SW 1271 (cell line): ENCODE measurements at regions not wholly inside any gene's neighbourhood (a gene's known extent, or its start where the extent isn't known, plus 50 kb on each side); places are given as distances from the start of the nearest gene placed in this dataset.
"Not testable (repeated sequence)": the region's sequence is repeated elsewhere in the genome, so short reads cannot be mapped to it uniquely, and the experiment has no call there.

Source experiments
- DNase-seq, 2 experiments: peaks; one replicate each; lab custom pipeline; 2025; lab: John Stamatoyannopoulos, UW

DNA sequence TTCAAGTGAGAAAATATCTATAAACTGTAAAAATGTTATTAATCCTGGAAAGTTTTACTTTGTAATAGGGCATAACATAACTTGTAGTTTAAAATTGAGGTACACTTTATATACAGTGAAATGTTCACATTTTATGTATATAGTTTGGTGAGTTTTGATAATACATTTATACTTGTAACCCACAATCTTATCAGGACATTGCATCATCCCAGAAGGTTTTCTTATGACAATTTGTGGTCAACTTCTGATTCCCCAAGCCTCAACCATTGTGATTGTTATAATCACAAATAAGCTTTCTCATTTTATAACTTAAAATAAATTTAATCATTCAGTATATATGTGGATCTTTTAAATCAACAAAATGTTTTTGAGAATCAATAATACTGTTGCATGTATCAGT lies 151.1 kb downstream of the TFPI2 start:
- no peak for DNase-seq

DNA sequence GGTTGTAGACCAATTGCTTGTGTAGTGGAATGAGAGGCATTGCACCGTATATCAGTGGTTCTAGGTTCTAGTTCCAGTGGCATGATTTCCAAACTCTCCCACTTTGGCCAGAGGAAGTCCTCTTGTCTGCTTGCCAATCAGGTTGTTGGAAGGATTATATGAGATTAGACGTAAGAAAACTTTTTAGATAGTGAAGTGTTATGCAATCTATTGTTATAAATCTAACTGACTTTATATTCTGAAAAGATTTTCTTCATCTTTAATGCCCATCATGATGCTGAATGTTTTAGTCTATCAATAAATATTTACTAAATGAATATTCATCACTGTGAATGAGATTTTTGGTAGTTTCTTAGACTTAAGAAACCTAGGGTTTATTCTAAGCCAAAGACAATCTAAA lies 152.6 kb downstream of the TFPI2 start:
- no peak for DNase-seq

DNA sequence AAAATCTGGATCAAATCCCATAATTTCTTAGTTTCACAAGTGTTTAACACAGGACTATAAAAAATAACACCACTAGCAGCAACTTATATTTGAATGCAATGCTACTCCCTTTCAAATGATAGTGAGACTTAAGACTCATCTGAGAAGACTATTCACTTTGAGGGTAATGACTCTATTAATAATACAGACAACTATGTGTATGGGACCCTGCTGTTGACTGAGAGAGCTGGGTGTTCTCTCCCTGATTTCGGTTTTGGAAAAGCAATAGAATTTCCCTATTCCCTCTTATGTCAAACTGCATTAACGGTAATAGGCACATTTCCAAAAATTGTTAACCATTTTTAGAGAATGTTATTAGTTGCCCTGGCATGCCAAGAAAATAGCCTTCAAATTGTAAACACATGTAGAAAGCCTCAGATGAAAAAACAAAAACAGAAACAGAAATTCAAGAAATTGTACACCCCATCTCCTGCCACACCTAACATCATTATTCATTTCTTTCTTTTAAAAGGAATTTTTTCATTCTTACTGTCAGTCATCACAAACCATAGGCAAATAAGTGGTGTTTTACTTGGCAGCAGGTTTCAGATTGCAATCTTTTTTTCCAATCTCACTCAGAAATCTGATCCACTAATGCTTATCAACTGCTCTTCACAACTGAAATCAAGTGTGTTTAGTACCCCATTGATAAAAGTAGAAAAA lies 153.7 kb downstream of the TFPI2 start:
- DNase-seq: no peak

DNA sequence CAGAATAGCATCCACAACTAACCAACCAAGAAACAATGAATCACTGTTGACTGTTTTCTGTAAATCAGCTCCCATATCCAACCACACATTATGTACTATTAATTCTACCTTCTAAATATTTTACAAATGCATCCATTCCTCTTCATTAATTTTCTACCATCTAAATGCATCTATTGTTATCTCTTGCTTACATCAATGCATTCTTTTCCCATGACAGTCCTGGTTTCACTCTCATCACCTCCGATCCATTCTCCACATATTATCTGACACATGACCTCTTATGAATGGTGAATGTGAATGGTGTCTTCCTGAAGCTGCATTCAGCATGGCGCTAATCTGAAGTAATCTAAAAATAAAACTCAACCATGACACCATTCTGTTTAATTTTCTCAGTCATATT lies 153.8 kb upstream of the CALCR start:
- DNase-seq: no peak

DNA sequence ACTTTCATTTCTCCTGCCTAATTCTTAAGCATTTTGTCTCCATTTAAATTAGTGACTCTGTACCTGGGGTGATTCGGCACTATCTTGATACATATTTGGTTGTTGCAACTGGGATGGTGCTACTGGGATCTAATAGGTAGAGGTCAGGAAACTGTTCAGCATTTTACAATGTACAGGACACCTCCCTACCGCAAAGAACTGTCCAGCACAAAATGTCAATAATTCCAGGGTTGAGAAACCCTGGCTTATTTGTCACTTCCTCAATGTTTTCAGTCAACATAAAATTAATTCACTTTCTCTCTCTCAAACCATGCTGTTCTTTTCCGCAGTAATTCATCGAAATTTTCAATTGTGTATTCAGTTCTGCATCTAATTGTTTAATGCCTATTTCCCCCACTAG lies 151.4 kb upstream of the CALCR start:
- no peak for DNase-seq

DNA sequence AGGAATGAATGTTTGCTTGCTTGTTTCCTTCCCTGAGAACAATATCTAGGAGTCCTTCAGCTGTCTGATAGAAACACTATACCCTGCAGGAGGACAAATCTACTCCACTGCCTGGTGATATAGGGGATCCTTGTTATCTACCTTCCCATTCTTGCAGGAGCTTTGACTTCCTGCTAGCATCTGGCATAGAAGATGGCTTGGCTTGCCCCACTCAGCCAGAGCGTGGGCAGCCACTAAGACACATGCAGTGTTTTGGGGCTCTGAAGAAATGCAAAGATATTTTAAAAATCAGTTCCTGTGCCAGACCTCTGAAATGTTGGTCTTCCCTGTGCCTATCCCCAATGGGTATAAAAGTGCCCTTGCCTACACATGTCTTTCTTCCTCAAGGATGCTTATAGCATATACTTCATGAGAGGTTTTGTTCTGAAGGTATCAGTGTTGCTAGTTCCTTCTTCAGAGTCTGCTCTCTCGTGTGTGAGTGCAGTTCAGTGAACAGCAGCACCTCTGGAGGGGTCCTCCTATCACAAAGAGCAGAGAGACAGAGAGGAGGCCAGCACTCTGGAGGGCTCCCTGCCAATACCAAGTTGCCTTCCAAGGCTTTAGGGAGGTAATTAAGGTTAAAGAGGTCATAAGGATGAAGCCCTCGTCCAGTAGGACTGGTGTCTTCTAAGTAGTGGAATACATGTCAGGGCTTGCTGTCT lies 149.1 kb upstream of the CALCR start:
- no peak for DNase-seq

DNA sequence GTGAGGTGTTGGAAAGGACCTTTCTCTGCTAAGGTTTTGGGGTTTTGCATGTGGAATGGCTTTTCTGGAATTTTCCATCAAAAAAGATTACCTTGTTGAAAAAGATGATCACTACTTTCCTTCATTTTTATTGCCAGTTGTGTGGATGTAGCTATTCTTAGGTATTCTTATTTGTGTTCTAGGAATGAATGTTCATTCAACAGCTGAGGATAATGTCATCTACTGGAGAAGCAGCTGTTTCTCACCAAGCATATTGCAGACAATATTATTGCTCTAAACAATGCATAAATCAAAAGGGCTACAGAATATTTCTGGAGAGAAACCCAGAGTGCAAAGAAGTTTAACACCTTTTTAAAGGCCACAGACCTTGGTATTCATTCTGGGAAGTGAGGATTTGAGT lies 145.6 kb upstream of the CALCR start:
- DNase-seq: no peak

DNA sequence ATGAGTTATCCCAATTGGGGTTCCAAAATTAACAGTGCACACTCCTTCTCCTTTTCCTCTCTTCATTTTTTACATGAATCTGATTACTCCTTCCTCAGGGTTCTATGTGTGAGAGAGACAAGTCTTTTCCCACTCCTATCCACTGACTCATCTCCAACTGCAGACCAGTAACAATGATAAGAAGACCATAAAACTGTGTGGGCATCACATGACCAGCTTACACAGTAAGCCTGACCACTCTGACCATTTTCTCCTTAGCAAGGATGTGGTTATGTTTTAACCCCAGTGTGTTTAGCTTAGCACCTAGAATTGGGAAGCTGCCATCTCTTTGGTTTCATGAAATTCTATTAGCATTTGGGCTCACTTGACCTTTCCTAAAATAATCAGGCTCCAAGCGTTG lies 145.0 kb upstream of the CALCR start:
- no peak for DNase-seq

DNA sequence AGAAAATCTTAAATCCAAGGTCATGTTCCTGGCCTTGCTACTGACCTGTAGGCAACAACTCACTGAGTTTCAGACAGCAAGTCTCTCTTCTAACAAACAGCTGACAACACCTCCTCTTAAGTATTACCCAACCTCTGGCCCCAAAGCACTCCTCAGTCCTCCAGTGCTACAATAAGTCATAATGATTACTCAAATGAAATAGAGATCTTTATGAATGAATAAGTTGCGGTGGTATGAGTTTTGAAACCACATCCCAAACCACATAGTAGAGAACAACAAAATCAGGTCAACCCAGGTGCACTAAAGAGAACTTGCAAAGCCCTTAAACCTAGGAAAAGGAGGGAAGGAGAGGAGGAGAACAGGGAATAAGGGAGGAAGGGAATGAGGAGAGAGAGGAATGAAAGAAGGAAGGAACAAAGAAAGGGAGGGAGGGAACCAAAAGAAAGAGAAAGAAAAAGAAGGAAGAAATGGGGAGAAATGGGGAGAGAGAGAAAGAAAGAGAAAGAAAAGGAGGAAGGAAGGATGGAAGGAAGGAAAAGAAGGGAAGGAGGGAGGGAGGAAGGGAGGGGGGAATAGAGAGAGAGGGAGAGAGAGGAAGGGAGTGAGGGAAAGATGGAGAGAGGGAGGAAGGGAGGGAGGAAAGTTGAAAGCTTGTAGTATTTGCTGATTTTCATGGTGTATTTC lies 142.8 kb upstream of the CALCR start:
- no peak for DNase-seq

DNA sequence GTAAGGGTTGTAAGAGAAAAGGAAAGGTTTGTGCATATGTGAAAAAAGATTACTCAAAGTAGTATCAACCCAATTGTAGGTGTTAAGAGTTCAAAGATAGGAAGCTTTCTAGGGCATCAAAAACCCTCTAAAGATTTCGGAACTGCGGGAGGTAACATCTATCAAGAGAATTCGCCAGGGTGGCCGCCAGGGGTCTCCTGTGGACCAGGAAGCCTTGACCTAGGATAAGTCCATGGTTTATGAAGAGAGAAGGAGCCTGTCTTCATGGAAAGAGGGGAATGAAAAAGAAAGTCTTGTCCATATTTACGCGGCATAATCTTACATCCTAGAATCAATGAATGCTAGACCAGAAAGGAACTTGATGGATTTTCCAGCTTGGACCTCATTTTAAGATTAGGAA lies 140.7 kb upstream of the CALCR start:
- DNase-seq: peak in 1 of 2 experiments; percentile 41

DNA sequence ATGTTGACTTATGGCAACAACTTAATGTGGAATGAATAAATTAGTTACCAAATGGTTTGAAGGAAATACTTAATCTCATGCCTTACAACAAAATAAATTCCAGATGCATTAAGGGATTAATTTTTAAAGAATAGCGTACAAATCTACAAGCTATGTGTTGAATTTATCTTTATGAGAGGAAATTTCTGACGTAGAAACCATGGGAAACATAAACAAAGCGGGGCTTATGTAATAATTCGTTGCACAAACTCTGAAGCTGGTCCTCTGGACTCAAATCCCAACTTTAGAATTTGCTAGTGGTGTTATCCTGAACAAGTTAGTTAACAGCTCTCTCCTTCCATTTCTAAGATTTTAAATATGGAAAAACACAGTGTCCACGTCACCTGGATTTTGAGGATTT lies 137.4 kb upstream of the CALCR start:
- no peak for DNase-seq

DNA sequence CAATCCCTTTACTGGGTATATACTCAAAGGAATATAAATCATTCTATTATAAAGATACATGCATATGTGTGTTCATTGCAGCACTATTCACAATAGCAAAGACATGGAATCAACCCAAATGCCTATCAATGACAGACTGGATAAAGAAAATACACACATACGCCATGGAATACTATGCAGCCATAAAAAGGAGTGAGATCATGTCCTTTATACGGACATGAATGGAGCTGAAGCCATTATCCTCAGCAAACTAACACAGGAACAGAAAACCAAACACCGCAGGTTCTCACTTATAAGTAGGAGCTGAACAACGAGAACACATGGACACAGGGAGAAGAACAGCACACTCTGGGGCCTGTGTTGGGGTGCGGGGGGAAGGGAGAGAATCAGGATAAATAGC lies 133.7 kb upstream of the CALCR start:
- DNase-seq: not testable (repeated sequence)

DNA sequence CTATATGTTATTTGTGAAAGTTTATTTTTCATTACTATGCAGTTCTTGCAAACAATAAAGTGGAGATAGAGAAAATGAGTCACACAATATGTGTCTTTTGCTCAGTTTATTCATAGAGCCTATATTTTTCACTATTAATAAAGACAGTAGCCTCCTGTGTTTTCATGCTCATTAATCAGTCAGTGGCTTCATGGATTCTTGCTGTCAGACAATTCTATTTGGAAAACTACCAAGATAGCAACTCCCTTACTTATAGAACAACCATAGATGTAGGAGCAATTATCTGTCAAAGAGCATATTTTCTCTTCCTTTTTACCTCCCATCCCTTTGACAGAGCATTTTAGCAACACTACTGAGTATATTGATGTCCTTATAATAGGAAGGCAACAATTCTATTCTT lies 132.7 kb upstream of the CALCR start:
- DNase-seq: no peak

DNA sequence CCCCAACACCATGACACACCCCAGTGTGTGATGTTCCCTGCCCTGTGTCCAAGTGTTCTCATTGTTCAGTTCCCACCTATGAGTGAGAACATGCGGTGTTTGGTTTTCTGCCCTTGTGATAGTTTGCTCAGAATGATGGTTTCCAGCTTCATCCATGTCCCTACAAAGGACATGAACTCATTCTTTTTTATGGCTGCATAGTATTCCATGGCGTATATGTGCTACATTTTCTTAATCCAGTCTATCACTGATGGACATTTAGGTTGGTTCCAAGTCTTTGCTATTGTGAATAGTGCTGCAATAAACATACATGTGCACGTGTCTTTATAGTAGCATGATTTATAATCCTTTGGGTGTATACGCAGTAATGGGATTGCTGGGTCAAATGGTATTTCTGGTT lies 131.6 kb upstream of the CALCR start:
- not testable (repeated sequence) for DNase-seq

DNA sequence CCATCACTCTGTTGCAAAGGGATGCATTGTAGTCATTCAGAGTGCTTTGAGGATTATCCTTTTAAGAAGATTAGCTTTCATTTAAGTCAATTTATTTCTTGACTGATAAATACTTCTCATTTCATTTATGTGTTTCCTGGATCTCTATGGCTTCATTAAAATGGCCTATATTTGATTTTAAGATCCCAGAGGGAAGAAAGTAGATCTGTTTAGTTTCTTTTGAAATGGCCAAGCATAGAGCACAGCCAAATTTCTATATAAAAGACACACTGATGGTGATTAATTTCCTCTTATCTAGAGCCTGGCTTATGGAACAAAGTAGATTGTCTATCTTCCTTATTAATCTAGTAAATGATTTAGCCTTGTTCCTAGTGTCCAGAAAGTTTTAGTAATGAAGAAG lies 129.7 kb upstream of the CALCR start:
- DNase-seq: no peak

DNA sequence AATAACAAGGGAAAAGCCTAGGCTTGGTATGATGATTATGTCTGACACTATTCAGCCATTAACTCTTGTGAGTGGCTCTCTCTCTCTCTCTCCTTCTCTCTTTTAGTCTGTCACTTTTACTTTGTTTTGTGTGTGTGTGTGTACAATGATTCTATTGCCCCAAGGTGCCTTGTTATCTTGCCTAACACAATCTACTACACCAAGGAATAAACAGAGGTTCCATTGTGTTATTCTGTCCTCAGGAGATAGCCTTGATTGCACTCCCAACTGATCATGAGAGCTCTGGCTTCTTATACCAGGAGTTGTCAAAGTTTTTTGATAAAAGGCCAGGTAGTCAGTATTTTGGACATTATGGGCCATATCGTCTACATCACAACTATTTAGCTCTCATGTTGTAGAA lies 123.4 kb upstream of the CALCR start:
- DNase-seq: no peak

DNA sequence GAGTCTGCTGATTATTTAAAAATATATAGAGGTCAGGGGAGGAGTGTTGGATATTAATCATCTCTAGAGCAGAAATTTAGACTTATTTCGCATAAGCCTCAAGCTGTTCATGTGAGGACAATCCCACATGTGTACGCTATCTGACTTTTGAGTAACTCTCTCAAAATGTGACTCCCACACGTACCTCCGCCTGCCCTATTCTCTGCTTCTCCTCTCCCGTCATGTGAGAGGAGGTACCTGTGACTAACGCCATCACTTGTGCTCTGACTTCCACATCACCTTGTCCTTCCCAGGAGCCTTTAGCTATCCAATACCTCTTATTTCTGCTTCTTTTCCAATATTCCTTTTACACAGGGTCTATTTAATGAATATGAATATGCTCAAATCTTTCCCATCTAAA lies 119.3 kb upstream of the CALCR start:
- no peak for DNase-seq

DNA sequence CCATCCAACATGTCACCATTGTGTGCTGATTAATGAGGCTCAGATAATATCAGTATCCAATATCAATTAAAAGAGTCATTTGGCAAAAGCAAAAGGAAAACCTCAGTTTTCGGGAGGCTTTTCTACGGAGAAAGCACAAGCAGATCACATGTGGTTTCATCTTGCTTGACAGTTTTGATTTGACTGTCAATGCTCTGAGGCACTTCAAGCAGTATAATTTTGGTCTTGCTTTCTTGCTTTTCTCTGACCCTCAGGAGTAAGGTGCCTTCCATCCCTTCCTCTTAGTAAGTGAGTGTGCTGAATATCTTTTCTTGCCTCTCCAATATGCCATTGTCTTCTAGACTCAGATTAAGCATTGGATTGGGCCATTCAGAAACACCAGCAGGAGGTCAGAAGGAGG lies 115.5 kb upstream of the CALCR start:
- no peak for DNase-seq

DNA sequence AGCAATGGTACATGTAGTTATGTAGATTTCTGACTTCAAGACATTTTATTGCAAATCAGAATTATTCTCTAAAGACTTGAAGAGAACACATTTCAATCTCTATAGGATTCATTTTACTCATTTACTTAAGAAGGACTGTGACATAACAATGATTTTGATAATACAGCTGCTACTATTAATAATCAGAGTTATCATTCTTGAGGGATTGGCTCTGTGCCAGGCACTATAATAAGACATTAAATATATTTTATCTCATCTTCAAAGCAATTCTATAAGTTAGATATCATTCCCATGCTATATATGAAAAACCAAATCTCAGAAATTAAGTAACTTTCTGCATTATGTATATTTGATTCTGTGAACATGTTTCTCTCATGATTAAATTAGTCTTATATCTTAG lies 103.7 kb upstream of the CALCR start:
- no peak for DNase-seq

DNA sequence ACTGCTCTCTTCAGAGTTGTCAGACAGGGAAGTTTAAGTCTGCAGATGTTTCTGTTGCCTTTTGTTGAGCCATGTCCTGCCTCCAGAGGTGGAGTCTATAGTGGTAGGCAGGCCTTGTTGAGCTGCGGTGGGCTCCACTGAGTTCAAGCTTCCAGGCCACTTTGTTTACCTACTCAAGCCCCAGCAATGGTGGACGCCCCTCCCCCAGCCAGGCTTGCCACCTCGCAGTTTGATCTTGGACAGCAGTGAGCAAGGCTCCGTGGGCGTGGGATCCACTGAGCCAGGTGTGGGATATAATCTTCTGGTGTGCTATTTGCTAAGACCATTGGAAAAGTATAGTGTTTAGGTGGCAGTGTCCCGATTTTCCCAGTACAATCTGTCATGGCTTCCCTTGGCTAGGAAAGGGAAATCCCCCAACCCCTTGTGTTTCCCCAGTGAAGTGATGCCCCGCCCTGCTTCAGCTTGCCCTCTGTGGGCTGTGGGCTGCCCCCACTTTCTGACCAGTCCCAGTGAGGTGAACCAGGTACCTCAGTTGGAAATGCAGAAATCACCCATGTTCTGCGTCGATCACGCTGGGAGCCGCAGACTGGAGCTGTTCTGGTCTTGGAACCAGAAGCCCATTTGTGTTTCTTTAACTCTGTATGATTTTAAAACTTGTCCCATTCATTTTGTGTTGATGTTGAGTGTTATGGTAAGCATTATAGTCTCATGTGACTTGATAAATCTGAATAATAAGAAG lies 89.2 kb upstream of the CALCR start:
- no peak for DNase-seq

DNA sequence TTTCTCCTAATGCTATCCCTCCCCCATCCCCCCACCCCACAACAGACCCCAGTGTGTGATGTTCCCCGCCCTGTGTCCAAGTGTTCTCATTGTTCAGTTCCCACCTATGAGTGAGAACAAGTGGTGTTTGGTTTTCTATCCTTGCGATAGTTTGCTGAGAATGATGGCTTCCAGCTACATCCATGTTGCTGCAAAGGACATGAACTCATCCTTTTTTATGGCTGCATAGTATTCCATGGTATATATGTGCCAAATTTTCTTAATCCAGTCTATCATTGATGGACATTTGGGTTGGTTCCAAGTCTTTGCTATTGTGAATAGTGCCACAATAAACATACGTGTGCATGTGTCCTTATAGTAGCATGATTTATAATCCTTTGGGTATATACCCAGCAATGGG lies 83.6 kb upstream of the CALCR start:
- DNase-seq: not testable (repeated sequence)

DNA sequence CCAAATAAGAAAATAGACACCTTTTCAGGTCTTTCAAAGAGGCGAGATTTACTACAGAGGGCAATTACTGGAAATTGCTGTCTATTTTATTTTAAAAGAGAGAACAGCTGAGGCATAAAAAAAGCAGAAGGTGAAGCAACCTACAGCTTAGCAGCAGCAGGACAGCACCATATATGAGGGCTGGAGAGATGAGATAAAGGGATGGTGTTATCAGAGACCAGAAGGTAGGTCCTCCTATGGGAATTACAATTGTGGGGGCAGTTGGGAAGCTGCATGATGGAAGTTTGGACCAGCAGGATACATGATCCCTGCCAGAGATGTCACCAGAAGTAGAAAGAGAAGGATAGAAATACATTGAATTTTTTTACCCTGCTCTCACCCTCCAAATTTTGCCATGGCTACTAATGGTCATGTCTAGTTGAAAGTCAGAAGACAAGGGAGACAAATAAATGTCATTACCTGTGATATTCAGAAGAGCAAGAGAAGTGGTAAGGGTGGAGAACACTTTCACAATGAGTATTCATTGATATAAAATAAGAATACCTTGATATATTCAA lies 77.2 kb upstream of the CALCR start:
- DNase-seq: no peak
